H9 (cell line): ENCODE measurements at regions not wholly inside any gene's neighbourhood (a gene's known extent, or its start where the extent isn't known, plus 50 kb on each side); places are given as distances from the start of the nearest gene placed in this dataset.

Experiments used
- DNase-seq: peaks from one replicate; pipeline ENCODE4 v3.0.0-alpha.2; 2017
- H2AFZ ChIP-seq: one replicate; pipeline ENCODE4 v1.6.1; 2013; ENCODE audit warnings: mild to moderate bottlenecking, low read length, control low read depth, moderate library complexity
- H2AK5ac ChIP-seq: 2 replicates; pipeline ENCODE4 v1.6.1; 2013; ENCODE audit warnings: low read length, control low read depth, mixed read lengths; ENCODE audit not compliant: insufficient read length
- H2BK120ac ChIP-seq: one replicate; pipeline ENCODE4 v1.6.1; 2013; ENCODE audit warnings: low read depth, mild to moderate bottlenecking, low read length, control low read depth, inconsistent platforms; ENCODE audit not compliant: poor library complexity, severe bottlenecking
- H2BK12ac ChIP-seq: 2 replicates; pipeline ENCODE4 v1.6.1; 2013; ENCODE audit warnings: low read length, control low read depth, mixed read lengths, low read depth; ENCODE audit not compliant: insufficient read length
- H2BK15ac ChIP-seq: 2 replicates; pipeline ENCODE4 v1.6.1; 2013; ENCODE audit warnings: low read depth, low read length, control low read depth
- H2BK20ac ChIP-seq: one replicate; pipeline ENCODE4 v1.6.1; 2013; ENCODE audit warnings: low read depth, mild to moderate bottlenecking, low read length, control low read depth, inconsistent platforms; ENCODE audit not compliant: poor library complexity, severe bottlenecking
- H2BK5ac ChIP-seq: 2 replicates; pipeline ENCODE4 v1.6.1; 2013; ENCODE audit warnings: low read length, control low read depth, mixed read lengths; ENCODE audit not compliant: insufficient read length
- H3K14ac ChIP-seq: 2 replicates; pipeline ENCODE4 v1.6.1; 2013; ENCODE audit warnings: low read length, control low read depth; ENCODE audit not compliant: insufficient read depth
- H3K18ac ChIP-seq: 2 replicates; pipeline ENCODE4 v1.6.1; 2013; ENCODE audit warnings: low read depth, mild to moderate bottlenecking, mixed read lengths, low read length, control low read depth; ENCODE audit not compliant: insufficient read length
- H3K23ac ChIP-seq: 2 replicates; pipeline ENCODE4 v1.6.1; 2013; ENCODE audit warnings: low read length, control low read depth, mixed read lengths, low read depth; ENCODE audit not compliant: insufficient read length
- H3K23me2 ChIP-seq: 2 replicates; pipeline ENCODE4 v1.6.1; 2013; ENCODE audit warnings: low read depth, mild to moderate bottlenecking, mixed read lengths, low read length, control low read depth; ENCODE audit not compliant: insufficient read length, poor library complexity, severe bottlenecking
- H3K27ac ChIP-seq: 2 replicates; pipeline ENCODE4 v1.5.1; 2013; ENCODE audit warnings: low read length, control low read depth, mixed read lengths, low read depth; ENCODE audit not compliant: insufficient read length
- H3K27me3 ChIP-seq: 2 replicates; pipeline ENCODE4 v1.6.1; 2013; ENCODE audit warnings: low read length, control low read depth, inconsistent platforms; ENCODE audit not compliant: insufficient read depth
- H3K4ac ChIP-seq: 2 replicates; pipeline ENCODE4 v1.6.1; 2013; ENCODE audit warnings: low read depth, mild to moderate bottlenecking, control low read depth, inconsistent platforms, low read length, moderate library complexity
- H3K4me1 ChIP-seq: 2 replicates; pipeline ENCODE4 v1.6.1; 2013; ENCODE audit warnings: low read length, control low read depth, inconsistent platforms; ENCODE audit not compliant: insufficient read depth
- H3K4me2 ChIP-seq: 2 replicates; pipeline ENCODE4 v1.6.1; 2013; ENCODE audit warnings: low read length, control low read depth, mixed read lengths; ENCODE audit not compliant: insufficient read length, insufficient read depth
- H3K56ac ChIP-seq: 2 replicates; pipeline ENCODE4 v1.6.1; 2013; ENCODE audit warnings: low read depth, mild to moderate bottlenecking, mixed read lengths, low read length, control low read depth; ENCODE audit not compliant: insufficient read length
- H3K79me1 ChIP-seq: 2 replicates; pipeline ENCODE4 v1.6.1; 2013; ENCODE audit warnings: low read depth, mild to moderate bottlenecking, moderate library complexity, low read length, control low read depth, inconsistent platforms; ENCODE audit not compliant: insufficient read depth, poor library complexity, severe bottlenecking
- H3K79me2 ChIP-seq: 2 replicates; pipeline ENCODE4 v1.6.1; 2013; ENCODE audit warnings: low read length, control low read depth, inconsistent platforms; ENCODE audit not compliant: insufficient read depth
- H3K9ac ChIP-seq: 2 replicates; pipeline ENCODE4 v1.6.1; 2013; ENCODE audit warnings: low read length, control low read depth, mixed read lengths; ENCODE audit not compliant: insufficient read length; ENCODE audit errors: extremely low read depth
- H3K9me3 ChIP-seq: one replicate; pipeline ENCODE4 v1.6.1; 2013; ENCODE audit warnings: low read depth, low read length, inconsistent platforms; ENCODE audit not compliant: control insufficient read depth
- H3T11ph ChIP-seq: one replicate; pipeline ENCODE4 v1.6.1; 2013; ENCODE audit warnings: mild to moderate bottlenecking, low read length, control low read depth, inconsistent platforms
- H4K20me1 ChIP-seq: one replicate; pipeline ENCODE4 v1.6.1; 2013; ENCODE audit not compliant: control insufficient read depth, insufficient read length, insufficient read depth
- H4K5ac ChIP-seq: 2 replicates; pipeline ENCODE4 v1.6.1; 2013; ENCODE audit warnings: low read depth, mild to moderate bottlenecking, mixed read lengths, low read length, control low read depth; ENCODE audit not compliant: insufficient read length
- H4K8ac ChIP-seq: replicated peaks from 2 replicates; pipeline ENCODE4 v1.6.1; 2013; ENCODE audit warnings: low read length, control low read depth, mixed read lengths, low read depth; ENCODE audit not compliant: insufficient read length
- H4K91ac ChIP-seq: 2 replicates; pipeline ENCODE4 v1.6.1; 2013; ENCODE audit warnings: low read depth, mild to moderate bottlenecking, moderate library complexity, mixed read lengths, low read length, control low read depth; ENCODE audit not compliant: insufficient read length
- H3K27ac Mint-ChIP-seq, 3 experiments: 2 replicates in 2 of 3; 3 replicates in 1 of 3; pipeline ENCODE4 v1.8.0; 2020 to 2021; ENCODE audit warnings: mixed read lengths in 3 of 3, mild to moderate bottlenecking in 1 of 3, moderate library complexity in 1 of 3
- H3K27me3 Mint-ChIP-seq: 2 replicates; pipeline ENCODE4 v1.8.0; 2021; ENCODE audit warnings: low read depth, mild to moderate bottlenecking, moderate library complexity, mixed read lengths
- H3K36me3 Mint-ChIP-seq, 3 experiments: 2 replicates in 2 of 3; 3 replicates in 1 of 3; pipeline ENCODE4 v1.8.0; 2020 to 2021; ENCODE audit warnings: low read depth in 3 of 3, mixed read lengths in 3 of 3; ENCODE audit not compliant: insufficient read depth in 1 of 3
- H3K4me1 Mint-ChIP-seq, 2 experiments: 2 replicates each; pipeline ENCODE4 v1.8.0; 2020; ENCODE audit warnings: mixed read lengths in 2 of 2
- H3K4me3 Mint-ChIP-seq, 2 experiments: 2 replicates in 1 of 2; 3 replicates in 1 of 2; pipeline ENCODE4 v1.8.0; 2020 to 2021; ENCODE audit warnings: mild to moderate bottlenecking in 2 of 2, mixed read lengths in 2 of 2, moderate library complexity in 1 of 2
- H3K9me3 Mint-ChIP-seq, 2 experiments: 2 replicates in 1 of 2; 3 replicates in 1 of 2; pipeline ENCODE4 v1.8.0; 2020; ENCODE audit warnings: mild to moderate bottlenecking in 2 of 2, mixed read lengths in 2 of 2, moderate library complexity in 1 of 2
- WGBS: extraction: QIAGEN DNeasy Blood & Tissue Kit; methylation state at CpG from one replicate; pipeline ENCODE4 v1.1.7; 2013; ENCODE audit warnings: missing lambda C conversion rate, low lambda C conversion rate, mixed read lengths; ENCODE audit not compliant: insufficient read length; ENCODE audit errors: extremely low coverage; 5-methylcytosine and 5-hydroxymethylcytosine counted together
- TF ChIP-seq, protein P1 (sequence below): fragments of 200-600 bp; sonication (generic); conservative IDR thresholded peaks from 3 replicates; pipeline ENCODE4 v1.8.0; 2021; ENCODE audit warnings: antibody characterized with exemption, mild to moderate bottlenecking

GRCh38 chr6:137989664-137990063 lies 117.6 kb downstream of the PERP start:
- no peak overlapping the region for H2AK5ac ChIP-seq
- H4K91ac ChIP-seq: no peak overlapping the region
- no peaks in the 10 kb centered on the region; a peak in 1 of 5 replicates for H3K9me3 Mint-ChIP-seq
- H3K27ac Mint-ChIP-seq: no peak overlapping the region
- no peaks in the 10 kb centered on the region for H3K4me1 Mint-ChIP-seq
- H3K27ac ChIP-seq: no peak overlapping the region
- no peak overlapping the region for H2AFZ ChIP-seq
- H4K20me1 ChIP-seq: no peaks in the 10 kb centered on the region
- no peaks in the 10 kb centered on the region for H3K79me2 ChIP-seq
- no peak overlapping the region for H2BK120ac ChIP-seq
- H4K8ac ChIP-seq: no peak overlapping the region
- H2BK15ac ChIP-seq: no peak overlapping the region
- peaks cover 5% of the 10 kb centered on the region for H3K27me3 Mint-ChIP-seq
- no peak overlapping the region for H2BK12ac ChIP-seq
- no peak overlapping the region for H2BK5ac ChIP-seq
- H2BK20ac ChIP-seq: no peak overlapping the region
- H3K36me3 Mint-ChIP-seq: no peaks in the 10 kb centered on the region; a peak in 1 of 7 replicates
- no peaks in the 10 kb centered on the region for H3K23me2 ChIP-seq
- no peak overlapping the region for H4K5ac ChIP-seq
- no peak overlapping the region for H3K4ac ChIP-seq
- DNase-seq: no peak
- H3K23ac ChIP-seq: no peak overlapping the region
- H3K9me3 ChIP-seq: no peaks in the 10 kb centered on the region
- no peaks in the 10 kb centered on the region for H3K4me1 ChIP-seq
- no peaks in the 10 kb centered on the region for H3K79me1 ChIP-seq
- H3K4me3 Mint-ChIP-seq: no peak overlapping the region
- H3K4me2 ChIP-seq: no peak overlapping the region
- H3K56ac ChIP-seq: no peak overlapping the region
- no peak overlapping the region for H3K14ac ChIP-seq
- no peaks in the 10 kb centered on the region for H3K27me3 ChIP-seq
- TF ChIP-seq, protein P1, sequence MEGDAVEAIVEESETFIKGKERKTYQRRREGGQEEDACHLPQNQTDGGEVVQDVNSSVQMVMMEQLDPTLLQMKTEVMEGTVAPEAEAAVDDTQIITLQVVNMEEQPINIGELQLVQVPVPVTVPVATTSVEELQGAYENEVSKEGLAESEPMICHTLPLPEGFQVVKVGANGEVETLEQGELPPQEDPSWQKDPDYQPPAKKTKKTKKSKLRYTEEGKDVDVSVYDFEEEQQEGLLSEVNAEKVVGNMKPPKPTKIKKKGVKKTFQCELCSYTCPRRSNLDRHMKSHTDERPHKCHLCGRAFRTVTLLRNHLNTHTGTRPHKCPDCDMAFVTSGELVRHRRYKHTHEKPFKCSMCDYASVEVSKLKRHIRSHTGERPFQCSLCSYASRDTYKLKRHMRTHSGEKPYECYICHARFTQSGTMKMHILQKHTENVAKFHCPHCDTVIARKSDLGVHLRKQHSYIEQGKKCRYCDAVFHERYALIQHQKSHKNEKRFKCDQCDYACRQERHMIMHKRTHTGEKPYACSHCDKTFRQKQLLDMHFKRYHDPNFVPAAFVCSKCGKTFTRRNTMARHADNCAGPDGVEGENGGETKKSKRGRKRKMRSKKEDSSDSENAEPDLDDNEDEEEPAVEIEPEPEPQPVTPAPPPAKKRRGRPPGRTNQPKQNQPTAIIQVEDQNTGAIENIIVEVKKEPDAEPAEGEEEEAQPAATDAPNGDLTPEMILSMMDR: no peak
- no CpG with 5 or more reads among the region's 4 CpGs for WGBS
- no peak overlapping the region for H3K9ac ChIP-seq
- H3K18ac ChIP-seq: no peak overlapping the region
- H3T11ph ChIP-seq: no peak overlapping the region
